Embryonic facial prominence (tissue), 1 donor: ENCODE measurements at regions not wholly inside any gene's neighbourhood (a gene's known extent, or its start where the extent isn't known, plus 50 kb on each side); places are given as distances from the start of the nearest gene placed in this dataset.

Experiments used
- DNase-seq: peaks from one replicate; pipeline ENCODE4 v3.0.0-alpha.2; 2016; ENCODE audit errors: extremely low spot score

DNA sequence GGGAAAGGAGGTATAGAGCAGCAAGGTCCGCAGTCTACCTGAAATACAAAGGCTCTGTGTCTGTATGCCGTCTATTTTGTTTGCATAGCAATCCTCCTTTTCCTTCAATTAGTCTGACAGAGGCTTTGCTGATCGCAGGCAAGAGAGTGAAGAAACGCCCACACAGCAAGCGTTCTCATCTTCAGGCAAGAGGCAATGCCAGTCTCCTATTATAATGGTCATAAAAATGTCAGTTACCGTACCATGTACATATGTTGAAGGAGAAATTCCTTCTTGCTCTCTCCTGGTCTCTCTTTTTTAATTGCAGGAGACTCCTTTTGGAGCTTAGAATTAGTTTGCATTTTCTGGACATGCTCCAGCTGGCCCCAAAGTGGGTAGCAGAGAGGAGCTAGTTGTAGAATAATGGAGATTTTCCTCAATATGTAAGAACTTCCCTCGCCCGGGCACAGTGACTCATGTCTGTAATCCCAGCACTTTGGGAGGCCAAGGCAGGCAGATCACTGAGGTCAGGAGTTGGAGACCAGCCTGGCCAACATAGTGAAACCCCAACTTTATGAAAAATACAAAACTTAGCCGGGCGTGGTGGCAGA, 139.5 kb downstream of the PFKFB3 start:
- no peak for DNase-seq

DNA sequence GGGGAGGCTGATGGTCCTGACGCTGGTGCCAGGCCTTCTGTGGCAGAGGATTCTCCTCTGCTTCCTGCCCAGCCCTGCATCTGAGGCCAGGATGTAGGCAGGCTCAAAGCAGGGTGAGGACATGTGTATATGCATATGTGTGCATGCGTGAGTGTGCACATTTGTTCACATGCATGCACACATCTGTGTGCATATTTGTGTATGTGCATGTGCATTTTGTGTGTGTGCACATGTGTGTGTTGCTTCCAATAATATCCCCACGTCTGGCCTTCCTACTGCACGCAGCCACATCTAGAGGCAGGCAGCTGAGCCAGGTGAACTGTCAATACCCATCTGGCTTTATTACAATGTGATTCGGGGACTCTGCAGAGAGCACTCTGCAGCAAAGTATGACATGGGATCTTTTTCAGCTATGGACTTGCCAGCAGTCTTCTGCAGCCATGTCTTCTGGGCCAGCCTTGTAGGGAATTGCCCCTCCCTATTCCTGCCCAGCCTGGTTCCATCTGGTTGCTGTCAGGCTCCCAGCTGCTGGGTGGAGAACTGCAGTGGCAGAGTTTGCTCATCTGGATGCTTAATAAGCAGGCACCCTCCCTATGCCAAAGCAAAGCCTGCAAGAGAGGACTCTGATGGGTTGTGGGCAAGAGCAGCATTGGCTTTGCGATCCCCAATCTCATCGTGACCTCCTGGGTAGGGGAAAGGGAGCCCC, 140.7 kb downstream of the PFKFB3 start:
- no peak for DNase-seq

DNA sequence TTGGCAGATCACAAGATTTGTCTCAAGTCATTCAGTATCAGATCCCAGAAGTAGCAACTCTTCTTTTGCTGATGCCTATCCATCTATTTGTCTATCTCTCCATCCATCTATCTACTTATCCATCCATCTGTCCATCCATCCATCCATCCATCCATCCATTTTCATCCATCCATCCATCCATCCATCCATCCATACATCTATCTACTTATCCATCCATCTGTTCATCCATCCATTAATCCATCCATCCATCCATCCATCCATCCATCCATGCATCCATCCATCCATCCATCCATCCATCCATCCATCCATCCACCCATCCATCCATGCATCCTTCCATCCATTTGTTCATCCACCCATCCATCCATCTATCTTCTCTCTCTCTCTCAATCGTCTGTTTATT, 142.7 kb downstream of the PFKFB3 start:
- DNase-seq, result no peak

DNA sequence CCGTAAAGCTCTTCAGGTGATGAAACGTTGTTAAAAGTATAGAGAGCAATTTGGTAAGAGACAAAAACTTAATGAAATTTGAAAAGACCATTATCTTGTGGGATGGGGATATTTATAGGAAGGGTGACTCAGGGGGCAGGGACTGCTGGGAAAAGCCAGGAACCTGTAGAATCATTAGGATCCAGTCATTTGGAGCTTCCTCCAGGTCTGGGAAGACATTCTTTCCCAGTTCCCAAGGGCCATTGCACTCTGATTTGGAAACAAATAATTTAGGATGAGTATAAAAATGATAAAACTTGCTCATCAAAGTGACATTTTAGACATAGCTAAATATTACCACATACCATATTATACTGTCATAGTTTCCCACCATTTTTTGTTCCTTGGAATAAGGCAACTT, 143.9 kb downstream of the PFKFB3 start:
- no peak for DNase-seq

DNA sequence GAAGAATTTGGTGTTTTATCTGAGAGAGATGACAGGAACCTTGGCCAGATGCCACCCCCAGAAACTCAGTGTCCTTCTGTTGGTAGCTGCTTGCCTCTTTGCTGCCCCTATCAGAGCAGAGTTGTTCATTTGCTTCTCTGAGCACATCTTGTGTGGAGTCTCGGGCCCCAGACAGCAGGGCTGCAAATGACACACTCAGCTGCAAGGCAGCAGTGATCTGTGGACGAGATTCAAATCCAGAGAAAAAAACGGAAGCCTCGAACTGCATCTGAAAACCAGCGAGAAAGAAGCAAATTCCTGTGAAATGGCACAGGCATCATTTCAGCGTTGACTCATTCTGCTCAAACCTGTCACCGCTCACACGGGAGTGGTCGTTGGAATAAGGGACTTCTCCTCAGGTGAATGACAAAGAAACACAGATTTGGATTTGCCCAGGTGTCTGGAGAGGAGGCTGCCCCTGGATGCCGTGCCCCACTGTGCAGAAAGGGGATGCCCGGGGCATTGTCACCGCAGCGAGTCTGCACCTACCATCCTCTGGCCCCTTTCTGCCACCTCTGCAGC, 144.7 kb downstream of the PFKFB3 start:
- DNase-seq, result no peak

DNA sequence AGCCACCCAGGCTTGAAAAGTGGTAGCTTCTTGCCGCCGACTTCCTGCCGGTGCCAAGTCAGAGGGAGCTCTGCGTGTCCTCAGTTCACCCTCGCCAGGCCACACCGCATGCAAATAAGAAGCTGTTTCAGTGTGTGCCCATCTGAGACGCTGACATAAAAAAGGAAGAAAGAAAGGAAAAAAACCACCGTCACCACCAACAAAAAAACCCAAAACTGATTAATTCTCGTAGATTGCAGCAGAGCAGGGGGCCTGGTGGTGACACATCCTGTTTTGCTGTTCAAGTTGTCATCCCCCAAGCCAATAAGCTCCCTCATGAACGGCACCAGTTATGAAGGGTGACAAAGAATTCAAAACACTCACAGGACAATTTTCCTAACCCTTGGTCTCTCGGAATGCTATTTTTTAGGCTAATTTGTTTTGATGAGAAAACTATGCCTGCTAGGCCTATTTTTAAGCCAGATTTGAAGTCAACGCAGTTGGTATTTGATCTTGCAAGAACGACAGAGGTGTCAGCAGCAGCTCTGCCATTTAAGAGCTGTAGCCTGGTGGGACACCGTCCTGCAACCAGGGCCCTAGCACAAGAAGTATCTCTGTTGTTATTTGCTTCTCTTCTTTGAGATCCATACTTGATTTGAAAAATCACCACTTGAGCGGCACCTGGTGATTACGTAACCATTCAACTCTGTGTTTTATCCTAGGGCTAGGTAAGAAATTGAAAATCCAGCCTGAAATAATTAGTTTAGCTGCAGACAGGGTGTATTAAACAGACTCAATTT, 145.6 kb downstream of the PFKFB3 start:
- no peak for DNase-seq

DNA sequence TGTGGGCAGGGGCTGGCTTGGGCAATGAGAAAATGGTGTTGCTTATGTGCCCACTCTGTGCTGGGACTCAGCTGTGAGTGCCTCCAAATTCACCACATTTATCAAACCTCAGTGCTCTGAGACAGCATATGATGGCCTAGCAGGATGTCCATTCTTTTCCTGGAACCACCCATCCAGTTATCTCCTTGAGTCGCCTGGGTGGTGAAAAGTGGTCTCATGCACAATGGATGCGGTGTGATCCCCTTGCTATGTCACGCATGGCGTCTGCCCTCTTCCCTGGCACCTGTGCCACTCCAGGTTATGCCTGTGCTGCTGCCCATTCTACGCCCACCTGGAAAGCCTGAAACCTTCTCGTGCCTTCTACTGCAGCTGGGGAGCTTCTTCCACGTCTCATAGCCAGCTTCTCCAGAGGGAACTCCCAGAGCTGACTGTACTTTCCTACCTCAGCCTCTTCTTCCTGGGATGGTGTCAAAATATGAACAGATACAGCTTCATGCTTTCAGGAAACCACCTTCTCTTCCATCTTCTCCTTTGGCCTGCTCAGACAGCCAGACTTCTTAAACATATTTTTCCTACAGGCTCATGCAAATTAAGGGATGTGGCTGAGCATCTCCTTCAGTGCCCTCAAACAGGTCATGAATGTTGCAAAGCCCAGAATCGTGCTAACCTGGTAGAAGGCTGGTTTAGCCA, 147.3 kb downstream of the PFKFB3 start:
- no peak for DNase-seq

DNA sequence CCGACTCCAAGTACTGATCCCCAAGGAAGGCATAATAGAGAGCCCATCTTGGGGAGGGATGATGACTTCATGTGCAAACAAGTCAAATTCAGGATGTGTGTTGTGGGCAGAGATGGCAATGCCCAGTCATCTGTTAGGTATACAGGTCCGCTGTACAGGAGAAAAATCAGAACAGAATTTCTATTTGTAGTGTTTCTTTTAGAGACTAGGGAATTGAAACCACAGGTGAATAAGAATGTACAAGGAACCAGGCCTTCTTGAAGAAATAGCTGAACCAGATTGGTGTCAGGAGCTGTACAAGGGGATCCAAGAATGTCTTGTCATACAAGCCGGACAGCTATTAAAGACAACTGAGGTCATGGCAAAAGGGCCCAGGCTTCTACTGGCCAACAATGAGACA, 147.9 kb downstream of the PFKFB3 start:
- no peak for DNase-seq

DNA sequence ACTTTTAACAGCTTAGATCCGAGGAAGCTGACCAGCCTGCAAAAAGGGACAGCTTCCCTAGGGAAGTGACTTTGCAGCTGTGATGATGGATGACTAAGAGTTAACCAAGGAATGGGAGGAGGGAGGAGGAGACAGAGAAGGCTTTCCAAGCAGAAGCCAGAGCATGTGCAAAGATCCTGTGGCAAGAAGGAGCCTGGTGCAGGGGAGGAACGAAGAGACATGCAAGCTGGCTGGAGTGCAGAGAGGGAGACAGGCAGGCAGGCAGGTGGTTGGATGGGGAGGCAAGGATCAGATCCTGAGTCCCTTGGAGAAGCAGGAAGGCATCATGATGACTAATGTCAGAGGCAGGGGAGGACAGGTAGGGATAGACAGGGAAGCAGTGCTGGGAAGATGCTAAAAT, 148.8 kb downstream of the PFKFB3 start:
- DNase-seq, result no peak

DNA sequence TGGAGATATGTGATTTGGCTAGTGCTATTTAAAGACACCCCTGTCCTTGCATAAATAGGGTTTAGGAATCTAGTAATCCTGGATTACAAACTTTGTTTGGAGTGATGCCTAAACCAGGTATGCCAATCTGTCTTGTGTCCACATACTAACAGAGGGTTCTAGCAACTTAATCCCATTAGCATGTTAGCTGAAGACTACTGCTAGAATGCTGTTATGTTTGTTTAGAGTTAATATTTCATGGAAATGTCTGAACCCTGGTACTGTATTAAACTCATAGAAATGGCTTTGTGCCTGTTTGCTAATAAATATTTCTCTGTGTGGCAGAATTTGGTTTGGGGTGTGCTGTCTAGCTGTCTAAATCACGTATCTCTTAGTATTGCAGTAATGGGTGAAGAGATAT, 150.8 kb downstream of the PFKFB3 start:
- DNase-seq, result no peak

DNA sequence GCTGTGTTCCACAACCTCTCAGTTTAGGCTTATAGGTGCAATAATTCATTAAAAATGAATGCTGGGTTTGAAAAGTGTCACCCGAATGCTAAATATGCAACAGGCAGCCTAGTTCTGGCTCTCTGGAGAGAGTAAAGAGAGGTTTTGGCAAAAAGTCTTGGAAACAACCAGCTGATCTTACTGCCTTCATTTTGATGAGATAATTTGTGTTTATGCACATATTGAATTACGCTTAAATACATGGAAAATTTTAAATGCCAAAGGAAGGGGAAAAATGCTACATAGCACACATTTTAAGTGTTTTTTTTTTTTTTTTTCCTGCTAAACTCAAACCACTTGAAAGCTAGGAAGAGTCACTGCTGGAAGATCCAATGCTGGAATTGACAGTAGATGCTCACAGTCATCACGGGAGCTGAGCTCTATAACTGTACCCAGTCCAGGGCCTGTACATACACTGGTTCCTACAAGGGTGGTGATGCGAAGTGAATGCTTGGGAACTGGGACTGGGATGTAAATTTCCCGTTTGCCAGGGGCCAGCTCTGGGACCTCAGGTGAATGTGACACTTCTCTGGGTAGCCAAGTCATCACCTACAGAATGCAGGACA, 151.5 kb downstream of the PFKFB3 start:
- DNase-seq, result peak; percentile 7

DNA sequence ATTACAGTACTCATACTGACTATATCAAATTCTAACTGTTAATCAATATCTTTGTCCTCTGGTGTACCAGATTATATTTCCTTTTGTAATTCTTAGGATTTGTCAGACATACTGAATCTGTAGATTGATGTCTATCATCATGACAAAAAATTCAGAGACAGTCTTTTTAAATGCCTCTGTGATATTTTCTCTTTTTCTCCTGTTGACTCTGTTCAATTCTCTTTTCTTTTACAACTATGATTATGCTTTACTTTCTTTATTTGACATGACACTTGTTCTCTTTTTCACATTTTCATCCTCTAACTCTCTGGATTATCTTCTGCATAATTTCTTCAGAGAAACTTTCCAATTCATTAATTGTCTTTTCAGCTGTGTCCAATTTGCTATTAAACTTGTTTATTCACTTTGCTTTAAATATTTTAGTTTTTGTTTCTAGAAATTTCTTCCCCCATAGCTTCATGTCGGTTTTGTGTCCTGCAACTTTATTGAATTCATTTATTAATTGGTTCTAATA, 153.6 kb downstream of the PFKFB3 start:
- DNase-seq, result no peak

DNA sequence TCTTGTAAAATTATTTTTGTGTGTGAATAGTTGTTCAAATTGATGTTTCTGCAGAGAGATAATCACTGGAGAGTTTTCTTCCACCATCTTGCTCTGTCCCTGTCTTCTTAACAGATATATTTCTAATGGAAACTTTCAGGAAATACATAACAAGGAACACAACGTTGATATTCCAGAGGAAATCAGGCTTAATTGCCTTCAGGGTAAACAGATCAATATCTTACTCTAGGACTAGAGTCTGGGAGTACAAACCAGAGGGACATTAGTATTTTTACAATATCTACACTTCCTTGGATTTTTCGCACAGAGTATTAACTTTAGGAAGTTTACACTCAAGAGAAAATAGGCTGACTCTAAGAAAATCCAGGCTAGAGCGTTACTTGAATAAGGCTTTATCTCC, 159.1 kb downstream of the PFKFB3 start:
- DNase-seq, result no peak

DNA sequence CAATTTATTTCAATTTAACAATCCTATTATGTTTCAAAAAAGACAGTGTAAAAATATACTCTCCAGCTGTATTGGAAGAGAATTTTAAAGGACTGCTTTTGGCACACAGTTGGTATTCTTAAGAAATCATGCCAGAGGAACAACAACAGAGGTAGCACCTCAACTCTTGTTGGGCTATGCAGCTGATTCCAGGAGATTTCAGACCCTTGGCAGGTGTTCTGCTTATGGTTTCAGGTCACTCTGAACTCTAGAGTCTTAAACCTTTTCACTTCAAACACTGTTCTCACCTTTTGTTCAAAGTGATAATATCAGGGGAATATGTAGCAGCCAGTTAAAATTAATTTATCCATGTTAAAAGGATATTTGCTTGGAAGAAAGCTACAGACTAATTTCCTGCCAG, 160.1 kb downstream of the PFKFB3 start:
- DNase-seq, result no peak

DNA sequence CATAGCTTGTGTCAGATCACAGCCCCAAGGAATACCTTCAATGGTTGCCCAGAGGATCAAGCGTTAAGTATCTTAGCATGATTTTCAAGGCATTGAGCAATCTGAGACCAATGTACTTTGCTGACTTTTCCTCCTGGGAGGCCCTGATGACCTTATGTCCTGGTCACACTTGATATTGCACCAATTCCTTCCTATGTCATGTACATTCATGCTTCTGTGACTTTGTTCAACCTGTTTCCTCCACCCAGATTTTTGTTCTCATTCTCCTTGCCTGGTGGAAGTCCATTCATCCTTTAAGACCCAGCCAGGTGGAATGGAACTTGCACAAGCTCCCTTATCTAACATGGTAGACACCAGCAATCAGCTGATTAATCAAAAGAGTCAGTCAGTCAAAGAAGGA, 160.8 kb downstream of the PFKFB3 start:
- DNase-seq, result no peak

DNA sequence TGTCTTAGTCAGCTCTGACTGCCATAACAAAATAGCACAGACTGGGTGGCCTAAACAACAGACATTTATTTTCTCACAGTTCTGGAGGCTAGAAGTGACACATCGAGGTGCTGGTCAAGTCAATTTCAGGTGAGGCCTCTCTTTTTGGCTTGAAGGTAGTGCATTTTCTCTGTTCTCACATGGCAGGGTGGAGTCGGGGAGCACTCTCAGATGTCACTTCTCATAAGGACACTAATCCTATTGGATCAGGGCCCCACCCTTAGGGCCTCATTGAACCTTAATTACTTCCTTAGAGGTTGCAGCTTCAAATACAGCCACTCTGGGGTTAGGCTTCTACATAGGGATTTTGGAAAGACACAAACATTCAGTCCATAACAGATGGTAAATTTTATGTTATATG, 161.6 kb downstream of the PFKFB3 start:
- no peak for DNase-seq

DNA sequence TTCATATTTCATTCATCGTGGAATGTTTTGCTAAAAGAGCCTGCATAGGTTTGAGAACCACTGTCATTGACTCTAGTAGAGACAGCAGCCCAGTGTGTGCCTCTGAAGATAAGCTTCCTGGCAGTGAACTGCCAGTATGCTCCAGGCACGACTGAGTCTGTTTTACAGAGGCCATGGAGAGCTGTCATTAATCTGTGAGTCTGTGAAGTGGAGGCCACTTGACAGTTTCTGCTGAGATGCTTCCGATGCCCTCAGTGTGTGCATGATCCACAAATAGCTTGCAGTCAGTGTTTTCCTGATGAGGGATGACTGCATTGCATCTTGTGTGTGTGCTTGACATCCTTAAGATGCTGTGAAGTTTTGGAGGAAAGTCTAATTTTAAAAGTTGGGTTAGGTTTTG, 162.2 kb downstream of the PFKFB3 start:
- DNase-seq, result no peak

DNA sequence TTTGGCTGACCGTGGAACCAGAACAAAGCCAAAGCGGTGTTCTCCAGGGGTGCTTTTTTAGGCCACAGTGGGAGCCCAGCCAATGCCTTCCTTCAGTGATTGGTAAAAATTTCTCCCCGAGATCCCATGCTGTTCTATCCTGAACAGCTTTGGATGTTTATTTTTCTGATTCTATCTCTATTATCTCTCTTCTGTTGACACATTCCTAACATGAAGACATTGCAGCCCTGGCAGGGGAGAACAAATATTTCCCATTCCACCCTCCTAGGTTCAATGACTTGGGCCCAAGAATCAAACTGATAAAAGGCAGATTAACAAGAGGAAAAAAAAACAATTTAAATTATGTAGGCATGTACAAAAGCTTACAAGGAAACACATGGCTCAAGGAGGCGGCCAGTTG, 162.7 kb downstream of the PFKFB3 start:
- no peak for DNase-seq
